NCI-H187 treated with DMSO at 0.1 percent for 48 hours (cell line): ENCODE measurements at regions not wholly inside any gene's neighbourhood (a gene's known extent, or its start where the extent isn't known, plus 50 kb on each side); places are given as distances from the start of the nearest gene placed in this dataset.
"Not testable (repeated sequence)": the region's sequence is repeated elsewhere in the genome, so short reads cannot be mapped to it uniquely, and the experiment has no call there.

ENCODE experiments used
- DNase-seq: peaks from one replicate; lab custom pipeline; 2025; lab: John Stamatoyannopoulos, UW

DNA sequence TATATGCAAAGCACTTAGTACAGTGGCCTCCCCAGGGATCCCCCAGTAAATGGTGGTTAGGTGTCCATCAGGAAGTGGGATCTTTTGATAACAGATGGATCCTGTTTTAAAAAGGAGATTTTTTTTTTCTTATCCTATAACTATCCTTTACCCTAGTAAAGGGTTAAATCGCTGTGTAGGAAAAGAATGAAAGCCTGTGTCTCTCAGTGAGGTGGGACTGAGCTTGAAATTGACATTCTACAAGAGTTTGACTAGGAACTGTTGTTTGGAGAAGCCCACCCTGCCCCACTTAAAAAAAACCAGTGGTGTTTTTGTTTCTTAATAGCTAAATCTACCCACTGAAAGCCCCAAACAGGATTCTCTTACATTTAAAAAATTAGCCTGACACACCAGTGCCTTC, 112.2 kb upstream of the EGLN3 start:
- DNase-seq = no peak

DNA sequence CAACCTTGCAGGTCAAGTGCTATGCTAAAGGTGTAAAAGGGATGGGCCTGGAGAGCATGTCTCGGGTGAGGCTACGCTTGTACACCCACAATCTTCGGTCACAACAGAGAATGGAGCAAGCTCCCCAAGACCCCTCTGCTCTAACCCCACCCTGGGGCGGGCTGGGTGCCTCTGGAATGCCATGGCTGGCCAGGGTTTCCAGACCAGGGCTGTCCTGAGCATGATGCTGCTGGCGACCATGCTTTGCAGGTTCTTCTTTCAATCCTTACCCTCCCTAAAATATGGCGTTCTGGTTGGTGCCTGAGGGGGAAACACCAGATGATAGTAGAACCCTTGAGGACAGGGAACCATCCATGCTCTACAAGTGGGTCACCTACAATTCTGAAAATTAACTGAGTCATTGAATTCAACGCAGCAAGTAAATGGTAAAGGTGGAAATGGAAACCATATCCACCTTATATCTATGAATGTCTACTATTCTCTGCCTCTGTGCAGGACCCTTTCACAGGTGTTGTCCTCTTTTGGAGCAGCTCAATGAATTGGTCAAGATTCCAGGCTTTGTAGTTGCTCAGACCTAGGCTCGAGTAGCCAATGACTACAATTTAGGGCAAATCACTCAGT, 111.6 kb upstream of the EGLN3 start:
- DNase-seq = no peak

DNA sequence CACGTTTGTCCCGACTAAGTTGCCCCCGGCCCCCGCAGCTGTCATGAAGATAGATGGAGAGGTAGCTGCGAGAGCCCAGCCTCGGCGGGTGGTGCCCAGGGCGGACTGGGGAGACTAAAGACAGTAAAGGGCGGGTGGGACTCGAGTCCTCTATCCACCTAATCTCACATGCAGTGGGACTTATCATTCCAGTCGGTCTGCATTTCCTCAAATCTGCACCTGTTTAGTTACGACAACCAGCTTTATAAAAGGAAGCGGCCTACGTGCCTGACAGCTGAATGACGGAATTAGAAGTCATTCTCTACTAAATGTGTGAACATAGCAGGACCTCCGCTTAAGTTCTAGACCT, 109.8 kb upstream of the EGLN3 start:
- no peak for DNase-seq

DNA sequence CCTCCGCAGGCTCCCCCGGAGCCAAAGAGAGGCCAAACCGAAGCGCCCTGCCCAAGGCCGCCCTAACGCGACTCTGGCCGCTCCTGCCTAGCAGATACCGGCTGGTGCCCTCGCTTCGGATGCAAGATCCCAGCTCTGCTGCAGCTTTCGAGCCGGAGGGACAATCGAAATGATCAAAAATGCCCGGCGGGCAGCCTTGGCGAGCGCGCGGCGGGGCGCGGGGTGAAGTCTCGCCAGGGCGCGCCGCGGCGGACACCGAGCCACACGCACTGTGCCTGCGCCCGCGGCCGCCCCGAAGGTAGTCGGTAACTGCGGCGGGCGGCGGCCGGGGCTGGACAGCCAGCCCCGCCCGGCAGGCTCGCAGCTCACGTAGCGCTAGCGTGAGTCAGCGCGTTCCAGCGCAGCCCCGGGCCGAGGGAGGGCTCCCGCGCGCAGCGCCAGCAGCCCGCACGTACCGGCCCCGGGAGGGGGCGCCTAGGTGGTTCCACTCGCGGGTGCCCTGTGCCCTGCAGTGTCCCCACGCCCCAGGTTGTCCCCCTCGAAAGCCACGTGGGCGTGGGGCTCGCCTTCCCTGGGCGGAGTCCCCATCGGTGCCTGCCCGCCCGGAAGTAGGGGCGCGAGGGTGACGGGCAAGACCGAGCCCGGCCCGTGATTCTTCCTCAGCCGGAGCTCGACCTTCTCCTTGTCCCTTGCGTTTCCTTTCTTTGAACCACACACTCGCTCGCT, 109.2 kb upstream of the EGLN3 start:
- DNase-seq = no peak

DNA sequence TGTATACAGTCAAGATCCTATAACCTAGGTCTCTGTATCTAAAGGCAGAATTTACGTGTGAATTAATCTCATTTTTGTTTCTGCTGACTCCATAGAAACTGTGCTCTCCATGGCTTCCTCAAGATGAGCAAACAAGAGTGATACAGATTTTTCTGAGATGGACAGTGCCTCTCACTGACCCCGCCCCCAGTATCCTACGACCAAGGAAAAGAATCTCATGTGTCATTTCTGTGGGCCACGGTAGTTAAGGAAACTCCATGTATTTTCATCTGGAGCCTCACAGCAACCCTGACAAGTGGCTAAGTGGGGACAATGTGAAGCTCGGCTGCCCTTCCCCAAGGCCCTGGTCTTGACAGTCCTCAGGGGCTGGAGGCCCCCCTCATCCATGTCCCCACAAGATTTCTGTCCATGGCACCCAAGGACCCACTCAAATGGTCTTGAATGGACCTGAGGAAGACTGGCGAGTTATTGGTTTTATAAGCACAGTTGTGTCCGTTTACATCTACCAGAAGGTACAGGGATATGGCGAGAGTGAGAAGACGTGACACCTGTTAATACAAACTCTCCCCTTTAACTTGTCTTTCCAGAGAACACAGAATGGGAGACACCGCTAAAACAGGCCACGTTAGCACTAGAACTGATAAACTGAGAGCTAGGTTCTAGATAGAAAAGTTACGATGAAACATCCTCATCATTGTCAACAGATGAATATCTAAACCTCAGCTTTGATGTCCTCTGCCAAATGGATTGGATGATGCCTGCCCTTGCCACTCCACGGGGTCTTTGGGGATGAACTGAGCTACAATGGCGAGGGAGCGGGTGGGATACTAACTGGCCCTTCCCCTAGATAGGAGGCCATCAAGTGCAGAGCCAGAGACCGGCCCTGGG, 108.4 kb upstream of the EGLN3 start:
- DNase-seq = no peak

DNA sequence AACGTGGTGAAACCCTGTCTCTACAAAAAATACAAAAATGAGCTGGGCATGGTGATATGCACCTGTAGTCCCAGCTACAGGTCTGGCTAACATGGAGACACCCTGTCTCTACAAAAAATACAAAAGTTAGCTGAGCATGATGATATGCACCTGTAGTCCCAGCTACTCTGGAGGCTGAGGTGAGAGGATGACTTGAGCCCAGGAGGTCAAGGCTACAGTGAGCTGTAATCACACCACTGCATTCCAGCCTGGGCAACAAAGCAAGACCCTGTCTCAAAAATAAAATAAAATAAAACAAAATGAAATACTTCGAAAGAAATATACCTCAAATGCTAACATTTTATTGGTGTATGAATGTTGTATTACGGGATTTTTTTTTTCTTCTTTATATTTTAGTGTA, 107.6 kb upstream of the EGLN3 start:
- no peak for DNase-seq

DNA sequence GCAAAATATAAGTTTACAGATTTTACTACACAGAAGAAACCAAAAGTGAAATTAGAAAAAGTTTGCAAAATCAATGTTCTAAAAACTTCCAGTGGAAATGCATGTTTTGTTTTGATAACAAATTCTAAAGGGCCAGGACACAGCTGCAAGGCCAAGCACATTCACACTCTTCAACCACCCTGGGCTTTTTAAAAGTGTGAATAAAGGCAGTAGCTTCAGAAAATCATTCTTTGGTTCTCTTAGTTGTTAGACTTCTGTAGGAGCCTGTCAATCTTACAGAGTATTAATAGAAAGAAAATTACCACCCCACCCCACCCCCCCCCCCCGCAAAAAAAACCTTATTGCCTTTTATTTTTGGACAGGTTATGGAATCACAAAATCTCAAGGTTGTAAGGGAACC, 105.2 kb upstream of the EGLN3 start:
- no peak for DNase-seq

DNA sequence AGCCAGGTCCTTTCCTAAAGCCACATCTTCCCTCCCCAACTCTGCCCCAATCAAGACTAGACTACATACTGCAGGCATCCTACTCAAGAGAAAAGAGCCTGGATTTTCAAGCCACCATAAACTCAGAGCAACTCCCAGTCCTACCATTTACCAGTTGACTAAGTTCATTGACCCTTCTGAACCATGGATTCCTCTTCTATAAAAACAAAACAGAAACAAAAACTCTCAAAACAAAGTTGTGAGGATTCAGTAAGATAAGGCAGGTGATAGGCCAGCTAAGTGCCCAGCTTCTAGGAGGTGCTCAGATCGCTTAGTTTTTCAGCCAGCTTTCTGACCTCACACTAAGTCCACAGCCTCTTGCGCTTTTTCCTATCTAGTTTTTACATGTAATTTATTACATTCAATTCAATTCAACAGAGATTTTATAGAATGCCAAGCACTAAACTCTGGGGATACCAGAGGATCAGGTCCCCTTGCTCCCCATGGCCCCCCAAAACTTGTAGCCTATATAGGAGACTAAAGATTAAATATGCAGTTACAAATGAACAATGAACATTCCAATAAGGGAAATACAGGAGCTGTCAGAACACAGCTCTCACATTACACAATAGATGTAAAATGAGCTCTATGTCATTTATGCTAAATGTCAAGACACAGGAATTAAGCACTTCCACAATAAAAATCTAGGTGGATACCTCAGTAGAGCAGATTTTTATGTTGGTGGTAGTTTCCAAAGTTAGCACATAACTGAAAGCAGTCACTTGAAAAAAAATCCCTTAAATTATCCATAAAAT, 104.5 kb upstream of the EGLN3 start:
- DNase-seq = no peak

DNA sequence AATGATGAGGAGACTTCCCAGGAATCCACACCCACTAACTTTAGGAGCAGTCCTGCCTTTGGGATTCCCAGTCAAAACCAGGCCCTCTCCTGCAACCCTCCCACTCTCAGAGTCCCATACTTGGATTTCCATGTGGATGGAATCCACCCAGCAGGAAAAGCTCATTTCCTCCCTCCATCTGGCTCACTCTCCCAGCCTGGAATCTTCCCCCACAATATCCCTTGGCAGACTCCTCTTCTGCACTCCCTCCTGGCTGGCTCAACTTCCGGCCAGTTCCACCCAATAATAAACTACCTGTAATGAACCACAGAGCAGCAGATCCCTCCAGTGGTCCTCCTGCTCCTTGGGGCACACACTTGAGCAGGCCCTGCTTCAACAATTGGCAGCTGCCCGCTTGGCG, 102.8 kb upstream of the EGLN3 start:
- no peak for DNase-seq

DNA sequence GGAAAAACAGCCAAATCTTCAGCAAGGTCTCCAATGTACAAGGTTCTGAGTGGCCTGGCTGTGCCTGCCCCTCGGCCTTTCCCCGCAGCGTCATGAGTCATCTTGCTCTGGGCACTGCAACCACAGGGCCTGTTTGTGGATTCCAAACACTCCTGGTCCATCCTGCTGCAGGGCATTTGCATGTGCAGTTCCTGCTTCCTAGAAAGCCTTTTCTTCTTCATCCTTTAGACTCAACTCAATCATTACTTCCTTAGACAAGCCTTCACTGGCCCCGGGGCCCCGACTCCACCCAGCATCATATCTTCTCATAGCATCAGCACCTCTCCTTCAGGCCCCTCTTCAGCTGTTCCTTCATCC, 101.8 kb upstream of the EGLN3 start:
- DNase-seq = no peak

DNA sequence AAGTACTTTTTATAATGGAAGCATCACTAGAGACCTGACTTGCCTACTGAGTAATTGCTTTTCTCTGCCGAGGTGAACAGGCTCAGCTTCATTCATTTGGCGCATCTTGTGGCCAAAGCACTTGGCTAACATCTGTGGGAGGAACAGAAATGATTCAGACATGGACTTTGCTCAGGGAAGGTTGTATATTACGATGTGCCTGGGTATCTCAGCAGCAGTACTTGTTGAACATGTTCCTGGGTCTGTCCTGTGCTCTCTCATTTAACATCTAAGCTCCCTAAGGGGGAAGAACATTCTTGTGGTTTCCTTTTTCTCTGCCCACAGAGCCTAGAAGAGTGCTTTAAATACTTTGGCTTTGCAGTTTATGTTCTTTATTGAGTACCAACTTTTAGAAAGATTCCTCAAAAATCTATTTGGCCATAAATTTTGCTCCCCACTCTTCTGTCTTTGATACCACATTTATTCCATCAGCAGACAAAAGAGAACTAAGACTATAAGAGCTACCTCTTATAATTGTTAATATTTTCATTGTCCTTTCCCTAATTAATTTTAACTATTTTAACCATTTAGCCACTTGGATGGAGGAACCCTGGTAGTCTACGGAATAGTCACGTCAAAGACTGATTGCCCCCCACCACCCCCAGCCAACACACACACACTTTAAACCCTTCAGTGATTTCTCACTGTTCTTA, 101.2 kb upstream of the EGLN3 start:
- DNase-seq = no peak

DNA sequence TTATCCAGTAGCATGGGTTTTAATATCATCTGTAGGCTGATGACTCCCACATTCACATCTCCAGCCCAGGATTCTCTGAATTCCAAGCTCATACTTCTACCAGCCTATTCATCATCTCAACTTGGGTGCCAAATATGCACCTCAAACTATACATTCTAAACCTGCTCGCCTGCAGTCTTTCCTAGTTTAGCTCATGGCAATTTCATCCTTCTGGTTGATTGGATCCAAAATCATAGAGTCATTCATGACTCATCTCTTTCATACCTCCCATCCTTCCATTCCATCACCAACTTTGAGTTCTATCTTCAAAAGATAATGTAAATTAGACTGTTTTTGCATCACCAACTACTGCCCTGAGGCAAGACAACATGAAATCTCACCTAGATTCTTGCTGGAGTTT, 99.7 kb upstream of the EGLN3 start:
- no peak for DNase-seq

DNA sequence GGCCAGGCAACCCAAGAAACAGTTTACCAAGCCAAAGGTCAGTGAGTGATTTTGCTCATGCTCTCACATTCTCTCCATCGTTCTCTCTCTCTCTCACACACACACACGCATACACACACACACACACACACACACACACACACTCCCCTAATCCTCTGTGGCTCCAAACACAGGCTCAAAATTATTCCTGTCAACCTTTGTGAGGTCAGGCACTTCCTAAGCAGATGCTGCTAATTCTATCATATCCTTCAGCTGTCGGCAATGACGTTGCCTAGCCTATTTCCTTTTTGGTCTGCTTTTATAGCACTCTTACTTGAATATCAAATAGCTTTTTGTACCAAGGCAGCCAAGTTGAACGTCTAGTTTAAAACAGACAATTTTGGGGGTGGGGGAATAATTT, 98.9 kb upstream of the EGLN3 start:
- DNase-seq = no peak

DNA sequence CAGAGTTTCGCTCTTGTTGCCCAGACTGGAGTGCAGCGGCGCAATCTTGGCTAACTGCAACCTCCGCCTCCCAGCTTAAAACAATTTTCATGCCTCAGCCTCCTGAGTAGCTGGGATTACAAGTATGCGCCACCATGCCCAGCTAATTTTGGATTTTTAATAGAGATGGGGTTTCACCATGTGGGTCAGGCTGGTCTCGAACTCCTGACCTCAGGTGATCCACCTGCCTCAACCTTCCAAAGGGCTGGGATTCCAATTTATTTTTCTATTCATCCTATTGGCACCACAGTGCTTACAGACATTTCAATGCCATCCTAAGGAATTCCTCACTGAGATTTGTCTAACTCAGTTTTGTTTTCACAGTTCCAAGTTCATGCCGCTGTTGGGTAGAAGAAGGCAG, 98.3 kb upstream of the EGLN3 start:
- DNase-seq = not testable (repeated sequence)

DNA sequence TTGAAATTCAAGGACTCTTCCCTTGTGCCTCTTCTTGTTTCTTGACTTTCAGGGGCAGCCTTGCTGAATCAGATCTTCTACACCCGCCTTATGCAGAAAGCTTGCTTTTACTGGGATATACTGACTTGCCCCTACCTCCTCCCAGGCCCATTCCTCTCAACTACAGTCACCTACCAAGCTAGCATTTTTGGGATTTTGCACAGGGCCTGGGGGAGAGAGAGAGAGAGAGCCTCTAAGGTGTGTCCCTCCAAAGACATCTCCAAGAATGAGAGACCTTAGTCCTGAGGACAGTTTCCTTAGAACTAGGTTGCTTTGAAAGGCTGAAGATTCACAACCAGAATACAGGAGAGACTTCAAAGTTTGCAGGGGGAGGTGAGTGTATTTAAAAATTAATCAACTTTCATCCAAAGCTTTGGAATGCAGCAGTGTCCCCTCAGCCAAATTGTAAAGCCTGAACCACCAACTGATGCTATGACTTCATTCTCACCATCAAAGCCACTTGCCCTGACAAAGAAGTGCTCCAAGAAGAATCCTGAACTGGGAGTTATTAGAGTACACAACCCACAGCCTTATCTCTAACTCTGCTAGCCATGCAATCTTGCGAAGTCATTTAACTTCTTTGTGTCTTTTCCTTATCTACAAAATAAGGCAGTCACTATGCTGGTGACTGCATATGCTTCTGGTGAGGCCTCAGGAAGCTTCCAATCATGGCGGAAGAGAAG, 96.1 kb upstream of the EGLN3 start:
- no peak for DNase-seq

DNA sequence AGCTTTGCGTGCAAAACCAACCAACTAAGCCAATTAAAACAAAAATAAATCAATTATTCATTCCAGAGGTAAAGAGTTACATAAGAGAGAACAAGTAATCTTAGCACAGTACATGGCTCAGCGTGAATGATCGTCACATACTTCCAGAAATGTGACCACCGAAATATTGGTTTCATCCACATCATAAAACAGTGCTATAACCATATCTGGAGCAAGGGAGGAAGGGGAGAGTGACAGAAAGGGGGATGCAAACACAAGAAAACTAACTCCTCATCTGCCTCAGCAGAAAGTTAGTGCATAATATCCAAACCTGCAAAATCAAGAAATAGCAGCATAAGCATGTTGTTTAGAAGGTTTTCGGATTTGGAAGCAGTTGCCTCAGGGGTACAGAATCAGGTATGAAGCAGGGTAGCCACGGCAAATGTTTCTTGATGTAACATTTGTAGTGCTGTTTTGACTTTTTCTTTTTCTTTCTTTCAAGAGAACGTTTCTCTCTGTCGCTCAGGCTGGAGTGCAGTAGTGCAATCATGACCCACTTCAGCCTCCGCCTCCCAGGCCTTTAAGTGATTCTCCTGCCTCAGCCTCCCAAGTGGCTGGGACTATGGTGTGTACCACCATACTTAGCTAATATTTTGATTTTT, 93.9 kb upstream of the EGLN3 start:
- DNase-seq = no peak

DNA sequence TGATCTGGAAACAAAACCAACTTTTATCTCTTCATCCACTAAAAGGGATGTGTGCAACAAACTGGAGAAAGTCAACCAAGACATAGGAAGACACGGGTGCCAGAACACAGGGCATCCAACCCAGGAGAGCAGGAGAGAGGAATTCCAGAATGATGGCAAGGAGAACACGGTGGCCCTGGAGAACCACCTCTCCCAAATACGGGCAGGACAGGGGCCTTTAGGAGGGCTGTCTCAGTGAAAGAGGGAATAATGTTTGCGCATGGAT, 93.4 kb upstream of the EGLN3 start:
- DNase-seq = no peak

DNA sequence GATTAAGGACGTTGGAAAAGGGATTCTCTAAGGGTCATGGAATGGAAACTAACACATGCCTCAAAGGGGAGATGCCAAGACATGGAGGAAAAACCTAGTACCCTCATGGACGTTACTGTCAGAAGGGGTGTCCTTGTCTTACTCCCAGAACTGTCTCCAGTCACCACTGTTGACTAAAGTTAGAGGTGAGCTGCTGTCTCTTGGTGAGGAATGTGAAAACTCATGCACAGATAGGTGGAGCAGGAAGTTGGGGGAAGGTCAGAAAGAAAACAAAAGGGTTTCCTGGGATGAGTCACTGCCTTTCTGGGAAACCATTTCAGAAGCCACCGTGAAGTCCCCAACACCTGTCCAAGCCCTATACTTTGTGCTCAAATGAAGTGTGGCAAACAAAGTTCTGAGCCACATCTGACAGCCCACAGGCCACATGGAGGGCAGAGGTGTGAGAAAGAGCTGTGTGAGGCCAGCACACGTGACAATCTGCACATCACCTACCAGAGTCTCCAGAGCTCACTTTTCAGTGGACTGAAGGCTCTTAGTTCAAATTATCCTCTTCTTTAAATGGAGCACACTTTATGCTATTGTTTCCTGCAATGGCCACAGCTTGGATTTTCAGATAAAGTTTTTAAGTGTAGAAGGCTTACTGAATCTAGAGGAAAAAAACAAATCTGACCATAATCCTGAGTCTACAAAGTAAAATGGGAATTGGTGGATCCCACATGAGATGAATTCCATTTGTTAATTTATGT, 92.9 kb upstream of the EGLN3 start:
- no peak for DNase-seq

DNA sequence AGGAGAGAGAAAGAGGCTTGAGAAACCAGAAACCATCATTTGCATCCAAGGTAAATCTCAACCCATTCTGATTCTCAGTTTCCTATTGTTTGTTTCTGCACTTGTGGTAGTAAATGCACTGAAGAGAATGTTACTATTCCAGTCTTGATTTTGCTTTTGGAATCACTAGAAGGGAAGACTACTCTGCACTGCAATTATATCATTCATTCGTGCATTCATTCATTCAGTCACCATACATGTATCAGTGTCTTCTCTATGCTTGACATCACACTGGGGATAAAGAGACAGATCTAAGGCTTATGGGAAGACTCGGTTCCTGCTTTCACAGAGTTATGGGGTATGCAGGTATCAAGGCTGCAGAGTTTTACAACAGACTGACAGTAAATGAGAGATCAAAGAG, 90.3 kb upstream of the EGLN3 start:
- DNase-seq = no peak

DNA sequence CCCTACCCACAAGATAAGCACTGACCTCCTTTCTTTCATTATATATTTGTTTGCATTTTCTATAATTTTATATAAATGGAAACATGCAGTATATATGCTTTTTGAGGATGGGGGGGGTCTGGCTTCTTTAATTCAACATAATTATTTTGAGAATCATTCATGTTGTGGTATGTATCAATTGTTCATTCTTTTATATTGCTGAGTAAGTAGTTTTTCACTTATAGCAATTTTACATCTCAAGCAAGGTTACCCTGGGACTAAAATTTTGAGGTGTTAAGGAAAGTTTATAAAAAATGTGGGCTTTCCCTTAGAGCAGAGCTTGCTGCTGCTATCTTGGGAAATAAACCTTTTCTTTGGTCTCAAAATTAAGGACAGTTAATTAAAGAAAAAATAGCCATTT, 89.9 kb upstream of the EGLN3 start:
- DNase-seq = no peak
